Endothelial cell of umbilical vein (primary cell): ENCODE measurements at regions not wholly inside any gene's neighbourhood (a gene's known extent, or its start where the extent isn't known, plus 50 kb on each side); places are given as distances from the start of the nearest gene placed in this dataset.

Experiments
- BruUV-seq: library from RNA; stranded (reverse); fragments of 400-500 nt; replicated peaks from 2 replicates; lab custom pipeline; 2021; lab: Mats Ljungman, UMichigan
- CTCF ChIA-PET: fragments of 300-600, 350-600 bp; sonication (Branson Sonifier 250); formaldehyde crosslinking; loops from one replicate; lab custom pipeline; 2021; ENCODE audit warnings: antibody characterized with exemption, inconsistent platforms; lab: Charles Lee
- POLR2A ChIA-PET: fragments of 300-600, 350-600 bp; sonication (Branson Sonifier 250); formaldehyde crosslinking; loops from one replicate; lab custom pipeline; 2021; ENCODE audit warnings: antibody characterized with exemption, inconsistent platforms; lab: Charles Lee
- DNase-seq: peaks from one replicate; pipeline ENCODE4 v3.0.0-alpha.2; 2011; ENCODE audit warnings: low read depth, low spot score
- FAIRE-seq: peaks from 2 replicates; lab custom pipeline; 2011; peaks lifted over from hg19 to GRCh38; lab: Jason Lieb, UNC
- H2AFZ ChIP-seq: 2 replicates; pipeline ENCODE4 v1.6.0; 2012; ENCODE audit warnings: low read depth, low read length, control low read depth, inconsistent platforms
- H3K27ac ChIP-seq: 2 replicates; pipeline ENCODE4 v1.5.1; 2011; ENCODE audit warnings: low read depth, mild to moderate bottlenecking, control low read depth, low read length, moderate library complexity; ENCODE audit not compliant: insufficient read depth
- H3K27me3 ChIP-seq, 2 experiments: 2 replicates each; pipeline versions ENCODE4 v1.6.0 to v1.6.1; 2011; ENCODE audit warnings: low read length in 2 of 2, mixed read lengths in 1 of 2; ENCODE audit not compliant: control insufficient read depth in 2 of 2, insufficient read depth in 2 of 2
- H3K36me3 ChIP-seq, 2 experiments: 2 replicates in 1 of 2; 3 replicates in 1 of 2; pipeline ENCODE4 v1.5.1; 2011; ENCODE audit warnings: low read length in 2 of 2, mild to moderate bottlenecking in 1 of 2, moderate library complexity in 1 of 2; ENCODE audit not compliant: control insufficient read depth in 2 of 2, insufficient read depth in 2 of 2; ENCODE audit errors: extremely low read depth in 1 of 2
- H3K4me1 ChIP-seq: 3 replicates; pipeline ENCODE4 v1.5.1; 2011; ENCODE audit warnings: mild to moderate bottlenecking, low read length; ENCODE audit not compliant: control insufficient read depth, insufficient read depth; ENCODE audit errors: extremely low read depth
- H3K4me2 ChIP-seq: 2 replicates; pipeline ENCODE4 v1.6.1; 2011; ENCODE audit warnings: low read length, control low read depth, mixed read lengths; ENCODE audit not compliant: insufficient read depth
- H3K4me3 ChIP-seq, 3 experiments: fragments of 200-600 bp in 1 of 3; sonication (generic), shearing (Covaris generic) in 1 of 3; replicated peaks in 1 of 3; 2 replicates each; pipeline ENCODE4 v1.5.1; 2011 to 2016; ENCODE audit warnings: control low read depth in 3 of 3, low read length in 3 of 3, mild to moderate bottlenecking in 2 of 3, inconsistent platforms in 1 of 3, low read depth in 1 of 3, moderate library complexity in 1 of 3; ENCODE audit not compliant: insufficient read depth in 1 of 3
- H3K79me2 ChIP-seq: 2 replicates; pipeline ENCODE4 v1.6.0; 2012; ENCODE audit warnings: low read length, inconsistent platforms; ENCODE audit not compliant: control insufficient read depth, insufficient read depth
- H3K9ac ChIP-seq: replicated peaks from 2 replicates; pipeline ENCODE3; 2011; ENCODE audit warnings: low read length, control low read depth; ENCODE audit not compliant: insufficient read depth; ENCODE audit errors: extremely low read depth
- H3K9me1 ChIP-seq: replicated peaks from 3 replicates; pipeline ENCODE4 v1.6.0; 2011; ENCODE audit warnings: mild to moderate bottlenecking, low read length; ENCODE audit not compliant: control insufficient read depth, insufficient read depth; ENCODE audit errors: extremely low read depth
- H3K9me3 ChIP-seq: replicated peaks from 2 replicates; pipeline ENCODE4 v1.5.1; 2012; ENCODE audit warnings: low read length, inconsistent platforms; ENCODE audit not compliant: control insufficient read depth, insufficient read depth
- H4K20me1 ChIP-seq: replicated peaks from 2 replicates; pipeline ENCODE3; 2011; ENCODE audit warnings: mild to moderate bottlenecking, low read length; ENCODE audit not compliant: control insufficient read depth, insufficient read depth; ENCODE audit errors: extremely low read depth
- EZH2 ChIP-seq: IDR thresholded peaks from 2 replicates; pipeline ENCODE4 v1.6.1; 2012; ENCODE audit warnings: borderline replicate concordance, low read depth, mild to moderate bottlenecking, moderate library complexity, low read length, inconsistent platforms; ENCODE audit not compliant: severe bottlenecking
- FOS ChIP-seq: IDR thresholded peaks from 2 replicates; pipeline ENCODE4 v1.6.1; 2011; ENCODE audit warnings: mild to moderate bottlenecking, low read length, moderate library complexity, borderline replicate concordance; ENCODE audit not compliant: insufficient read depth
- GATA2 ChIP-seq: IDR thresholded peaks from 2 replicates; pipeline ENCODE4 v1.7.0; 2011; ENCODE audit warnings: low read depth, mild to moderate bottlenecking, moderate library complexity, mixed read lengths, low read length; ENCODE audit not compliant: insufficient read length, insufficient read depth
- JUN ChIP-seq: IDR thresholded peaks from 2 replicates; pipeline ENCODE4 v1.6.1; 2011; ENCODE audit warnings: borderline replicate concordance, low read depth; ENCODE audit not compliant: insufficient read length, insufficient read depth
- MYC ChIP-seq: IDR thresholded peaks from one replicate; pipeline ENCODE4 v1.6.1; 2011; ENCODE audit warnings: mild to moderate bottlenecking, low read depth, low read length
- POLR2A ChIP-seq: IDR thresholded peaks from 2 replicates; pipeline ENCODE4 v1.6.1; 2012; ENCODE audit warnings: low read depth, mild to moderate bottlenecking, control low read depth, low read length
- POLR2AphosphoS5 ChIP-seq: IDR thresholded peaks from 2 replicates; pipeline ENCODE4 v1.6.1; 2012; ENCODE audit warnings: low read depth, mild to moderate bottlenecking, control low read depth, low read length, moderate library complexity; ENCODE audit not compliant: insufficient read depth
- dilution Hi-C: fragments of 300-500 bp; cut with MboI; formaldehyde crosslinking; loops from one replicate; pipeline ENCODE4 v1.15.0; 2019; ENCODE audit warnings: low sequenced_read_pairs; ENCODE audit not compliant: extremely low pct_ligation_motif_present
- intact Hi-C: fragments of 100-400 bp; cut with micrococcal nuclease; formaldehyde crosslinking; loops from one replicate; pipeline ENCODE4 v1.10.0; 2022
- TF ChIP-seq, protein P1 (sequence below): IDR thresholded peaks from 2 replicates; pipeline ENCODE4 v1.6.1; 2011; ENCODE audit not compliant: insufficient read depth, insufficient read length
- TF ChIP-seq, protein P2 (sequence below), 2 donors: IDR thresholded peaks; 1 replicate in 1 of 2; 2 replicates in 1 of 2; pipeline ENCODE4 v1.5.1; 2011; ENCODE audit warnings: low read length in 2 of 2, mild to moderate bottlenecking in 2 of 2, moderate library complexity in 2 of 2, control low read depth in 1 of 2, inconsistent platforms in 1 of 2, low read depth in 1 of 2; ENCODE audit not compliant: insufficient read depth in 1 of 2; ENCODE audit errors: extremely low read depth in 1 of 2

DNA sequence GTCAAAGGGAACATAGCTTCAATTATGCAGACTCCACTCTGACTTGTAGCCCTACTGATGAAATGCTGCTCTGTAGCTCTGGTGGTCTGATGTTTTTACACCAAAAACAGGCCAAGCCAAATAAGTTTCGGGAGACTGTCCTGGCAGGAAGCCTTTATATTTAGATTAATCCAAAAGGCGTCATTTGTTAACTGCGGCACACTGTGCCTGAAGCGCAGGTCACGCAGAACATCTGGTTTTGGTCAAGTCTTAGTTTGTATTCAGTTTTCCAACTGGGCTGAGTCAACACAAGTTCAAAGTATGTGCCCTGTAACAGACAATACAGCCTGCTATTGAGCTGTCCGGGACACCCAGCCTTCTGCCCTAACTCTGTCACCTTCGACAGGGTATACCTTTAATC is 154.6 kb upstream of the IPO5 start:
- no peak overlapping the region for H2AFZ ChIP-seq
- TF ChIP-seq JUN = no peak
- TF ChIP-seq POLR2AphosphoS5 = no peak
- no peak for TF ChIP-seq EZH2
- TF ChIP-seq, protein P1, sequence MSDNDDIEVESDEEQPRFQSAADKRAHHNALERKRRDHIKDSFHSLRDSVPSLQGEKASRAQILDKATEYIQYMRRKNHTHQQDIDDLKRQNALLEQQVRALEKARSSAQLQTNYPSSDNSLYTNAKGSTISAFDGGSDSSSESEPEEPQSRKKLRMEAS = no peak
- TF ChIP-seq, protein P2, sequence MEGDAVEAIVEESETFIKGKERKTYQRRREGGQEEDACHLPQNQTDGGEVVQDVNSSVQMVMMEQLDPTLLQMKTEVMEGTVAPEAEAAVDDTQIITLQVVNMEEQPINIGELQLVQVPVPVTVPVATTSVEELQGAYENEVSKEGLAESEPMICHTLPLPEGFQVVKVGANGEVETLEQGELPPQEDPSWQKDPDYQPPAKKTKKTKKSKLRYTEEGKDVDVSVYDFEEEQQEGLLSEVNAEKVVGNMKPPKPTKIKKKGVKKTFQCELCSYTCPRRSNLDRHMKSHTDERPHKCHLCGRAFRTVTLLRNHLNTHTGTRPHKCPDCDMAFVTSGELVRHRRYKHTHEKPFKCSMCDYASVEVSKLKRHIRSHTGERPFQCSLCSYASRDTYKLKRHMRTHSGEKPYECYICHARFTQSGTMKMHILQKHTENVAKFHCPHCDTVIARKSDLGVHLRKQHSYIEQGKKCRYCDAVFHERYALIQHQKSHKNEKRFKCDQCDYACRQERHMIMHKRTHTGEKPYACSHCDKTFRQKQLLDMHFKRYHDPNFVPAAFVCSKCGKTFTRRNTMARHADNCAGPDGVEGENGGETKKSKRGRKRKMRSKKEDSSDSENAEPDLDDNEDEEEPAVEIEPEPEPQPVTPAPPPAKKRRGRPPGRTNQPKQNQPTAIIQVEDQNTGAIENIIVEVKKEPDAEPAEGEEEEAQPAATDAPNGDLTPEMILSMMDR (IDR thresholded peaks at IDR 0.05; ENCODE audit: extremely low read depth in 1 of 2, insufficient read depth in 1 of 2, low read depth in 1 of 2, low read length in 2 of 2) = no peak
- H3K4me1 ChIP-seq = no peaks in the 10 kb centered on the region
- H3K4me2 ChIP-seq = no peak overlapping the region
- H3K79me2 ChIP-seq = no peaks in the 10 kb centered on the region
- CTCF ChIA-PET = interaction anchor here (0.8 to 4.4 kb wide), 9 partner anchors 20 to 842 kb away, joined by 3 to 69 read pairs (median 3); no protein-coding TSS in a partner anchor
- POLR2A ChIA-PET = no interaction called here
- peaks cover 0 to 3% of the 10 kb centered on the region in 2 experiments for H3K27me3 ChIP-seq
- no TSS peak for BruUV-seq
- H3K9me1 ChIP-seq = no peaks in the 10 kb centered on the region
- H3K4me3 ChIP-seq = no peak overlapping the region
- DNase-seq (no peak), FAIRE-seq (no peak)
- H4K20me1 ChIP-seq = no peaks in the 10 kb centered on the region
- H3K9ac ChIP-seq = no peak overlapping the region
- intact Hi-C loops (no loop called here), dilution Hi-C loops (no loop called here)
- H3K27ac ChIP-seq = no peak overlapping the region
- H3K9me3 ChIP-seq = no peaks in the 10 kb centered on the region
- no peaks in the 10 kb centered on the region for H3K36me3 ChIP-seq

DNA sequence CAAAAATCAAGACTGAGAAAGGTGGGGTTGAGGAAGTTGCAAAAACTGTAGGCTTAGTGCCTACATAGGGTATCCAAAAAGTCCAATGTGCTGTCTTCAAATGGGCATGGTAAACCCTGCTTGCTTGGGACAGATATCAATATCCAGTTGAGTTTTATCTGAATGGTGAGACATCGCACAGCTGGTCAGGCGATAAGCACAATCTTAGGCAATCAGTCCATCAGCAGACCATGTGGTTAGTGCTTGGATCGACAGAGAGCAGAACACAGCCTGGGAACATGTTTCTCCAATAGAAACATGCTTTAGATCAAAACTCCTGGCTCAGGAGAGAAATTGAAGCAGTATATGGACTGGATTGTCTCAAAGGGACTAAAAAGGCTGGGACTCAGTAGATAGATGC is 151.3 kb upstream of the IPO5 start:
- Histone ChIP-seq H3K79me2 (no peaks in the 10 kb centered on the region), H4K20me1 (no peaks in the 10 kb centered on the region), H3K27me3 (peaks cover 0 to 5% of the 10 kb centered on the region in 2 experiments), H3K36me3 (no peaks in the 10 kb centered on the region), H2AFZ (no peak overlapping the region), H3K4me1 (no peaks in the 10 kb centered on the region), H3K27ac (no peak overlapping the region), H3K9ac (no peak overlapping the region), H3K9me3 (no peaks in the 10 kb centered on the region), H3K4me3 (no peak overlapping the region), H3K9me1 (no peaks in the 10 kb centered on the region), H3K4me2 (no peak overlapping the region)
- intact Hi-C loops (loop anchor here (5.0 kb wide), 1 partner anchor 290 kb away; no protein-coding TSS in a partner anchor), dilution Hi-C loops (no loop called here)
- no peak for DNase-seq
- POLR2A ChIA-PET = no interaction called here
- no peak for FAIRE-seq
- CTCF ChIA-PET = interaction anchor here (1.1 kb wide), 1 partner anchor 16 kb away, joined by 3 read pairs; no protein-coding TSS in a partner anchor
- TF ChIP-seq, protein P2 (IDR thresholded peaks at IDR 0.05; ENCODE audit: extremely low read depth in 1 of 2, insufficient read depth in 1 of 2, low read depth in 1 of 2, low read length in 2 of 2) = no peak
- no peak for TF ChIP-seq EZH2
- TF ChIP-seq POLR2AphosphoS5 = no peak
- no peak for TF ChIP-seq GATA2
- no peak for TF ChIP-seq FOS
- TF ChIP-seq POLR2A = no peak
- no peak for TF ChIP-seq MYC
- no peak for TF ChIP-seq JUN
- TF ChIP-seq, protein P1 = no peak
- BruUV-seq = no TSS peak
